ENCODE measurements at regions not wholly inside any gene's neighbourhood (a gene's known extent, or its start where the extent isn't known, plus 50 kb on each side); places are given as distances from the start of the nearest gene placed in this dataset.
"Not testable (repeated sequence)": the region's sequence is repeated elsewhere in the genome, so short reads cannot be mapped to it uniquely, and the experiment has no call there.

DNA sequence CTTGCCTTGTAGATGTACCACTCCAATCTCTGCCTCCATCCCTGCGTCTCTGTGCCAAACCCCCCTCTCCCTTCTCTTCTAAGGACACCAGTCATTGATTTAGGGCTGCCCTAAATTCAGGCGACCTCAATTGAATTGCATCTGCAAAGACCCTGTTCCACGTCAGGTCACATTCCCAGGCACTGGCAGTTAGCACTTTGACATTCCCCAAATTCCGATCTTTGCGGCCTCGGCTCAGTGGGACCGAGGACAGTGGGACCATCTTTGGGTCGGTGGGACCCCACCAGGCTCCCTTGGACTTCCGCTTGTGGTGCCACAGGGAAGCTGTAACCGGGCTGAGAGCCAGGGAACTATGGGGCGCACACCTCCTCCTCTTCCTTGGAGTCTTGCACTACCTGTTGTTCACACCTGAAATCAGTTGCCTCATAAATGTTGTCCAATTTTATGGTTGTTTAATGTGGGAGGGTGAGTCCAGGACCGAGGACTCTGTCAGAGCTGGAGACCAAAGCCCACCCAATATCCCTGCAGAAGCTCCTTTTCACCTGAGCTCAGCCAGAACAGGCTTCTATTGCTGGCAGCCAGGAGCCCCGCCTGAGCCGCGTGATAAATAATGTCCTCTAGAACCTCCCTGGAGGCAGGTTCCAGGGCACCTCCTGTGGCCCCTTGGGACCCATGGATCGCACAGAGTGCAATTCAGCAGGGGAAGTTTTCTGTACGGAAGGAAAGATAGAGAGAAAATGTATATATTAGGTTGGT is 271.6 kb downstream of the EIPR1 start:
- Mint-ChIP-seq H3K36me3 (no peaks in the 10 kb centered on the region), H3K9me3 (no peaks in the 10 kb centered on the region), H3K4me1 (no peaks in the 10 kb centered on the region), H3K27me3 (ENCODE audit: low read depth in 2 of 2) (peaks cover 6 to 29% of the 10 kb centered on the region in 2 donors), H3K27ac (no peak overlapping the region), H3K4me3 (no peak overlapping the region)
- no peaks in the 10 kb centered on the region for H3K27me3 ChIP-seq (ENCODE audit: control insufficient read depth, insufficient read depth, low read length)
- no peaks in the 10 kb centered on the region for H3K36me3 ChIP-seq (ENCODE audit: control insufficient read depth, insufficient read depth, low read length)
- WGBS (ENCODE audit: insufficient coverage) = 91% methylated on average over 16 of the region's 17 CpGs
- TF ChIP-seq, protein P1, sequence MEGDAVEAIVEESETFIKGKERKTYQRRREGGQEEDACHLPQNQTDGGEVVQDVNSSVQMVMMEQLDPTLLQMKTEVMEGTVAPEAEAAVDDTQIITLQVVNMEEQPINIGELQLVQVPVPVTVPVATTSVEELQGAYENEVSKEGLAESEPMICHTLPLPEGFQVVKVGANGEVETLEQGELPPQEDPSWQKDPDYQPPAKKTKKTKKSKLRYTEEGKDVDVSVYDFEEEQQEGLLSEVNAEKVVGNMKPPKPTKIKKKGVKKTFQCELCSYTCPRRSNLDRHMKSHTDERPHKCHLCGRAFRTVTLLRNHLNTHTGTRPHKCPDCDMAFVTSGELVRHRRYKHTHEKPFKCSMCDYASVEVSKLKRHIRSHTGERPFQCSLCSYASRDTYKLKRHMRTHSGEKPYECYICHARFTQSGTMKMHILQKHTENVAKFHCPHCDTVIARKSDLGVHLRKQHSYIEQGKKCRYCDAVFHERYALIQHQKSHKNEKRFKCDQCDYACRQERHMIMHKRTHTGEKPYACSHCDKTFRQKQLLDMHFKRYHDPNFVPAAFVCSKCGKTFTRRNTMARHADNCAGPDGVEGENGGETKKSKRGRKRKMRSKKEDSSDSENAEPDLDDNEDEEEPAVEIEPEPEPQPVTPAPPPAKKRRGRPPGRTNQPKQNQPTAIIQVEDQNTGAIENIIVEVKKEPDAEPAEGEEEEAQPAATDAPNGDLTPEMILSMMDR (IDR thresholded peaks at IDR 0.05) = no peak
- H3K27ac ChIP-seq (ENCODE audit: low read length) = no peak overlapping the region
- intact Hi-C loops (cut with micrococcal nuclease) = no loop called here
- no peak overlapping the region for H3K4me3 ChIP-seq (ENCODE audit: low read length)
- H3K9me3 ChIP-seq (ENCODE audit: control insufficient read depth, insufficient read depth, low read length) = no peaks in the 10 kb centered on the region
- no peak for ATAC-seq
- DNase-seq = no peak
- no peaks in the 10 kb centered on the region for H3K4me1 ChIP-seq (ENCODE audit: control insufficient read depth, insufficient read depth, low read length)

DNA sequence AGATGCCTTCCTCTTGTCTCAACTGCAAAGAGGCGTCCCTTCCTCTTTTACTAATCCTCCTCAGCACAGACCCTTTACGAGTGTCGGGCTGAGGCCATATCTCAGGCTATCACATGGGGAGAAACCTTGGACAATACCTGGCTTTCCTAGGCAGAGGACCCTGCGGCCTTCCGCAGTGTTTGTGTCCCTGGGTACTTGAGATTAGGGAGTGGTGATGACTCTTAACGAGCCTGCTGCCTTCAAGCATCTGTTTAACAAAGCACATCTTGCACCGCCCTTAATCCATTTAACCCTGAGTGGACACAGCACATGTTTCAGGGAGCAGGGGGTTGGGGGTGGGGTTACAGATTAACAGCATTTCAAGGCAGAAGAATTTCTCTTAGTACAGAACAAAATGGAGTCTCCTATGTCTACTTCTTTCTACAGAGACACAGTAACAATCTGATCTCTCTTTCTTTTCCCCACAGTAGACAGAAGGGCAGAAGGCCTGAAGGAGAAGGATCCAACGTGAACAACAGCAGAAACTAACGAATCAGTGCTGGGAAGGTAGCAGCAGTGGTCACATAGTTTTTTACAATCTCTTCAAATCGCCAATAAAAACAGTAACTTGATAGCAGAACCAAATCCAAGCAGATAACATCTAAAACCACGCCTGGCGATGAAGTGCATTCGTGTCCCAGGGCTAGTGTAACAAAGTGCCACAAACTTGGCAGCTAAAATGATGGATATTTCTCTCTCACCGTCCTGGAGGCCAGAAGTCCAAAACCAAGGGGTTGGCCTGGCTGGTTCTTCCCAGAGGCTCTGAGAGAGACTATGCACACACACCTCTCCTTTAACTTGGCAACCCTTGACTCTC is 272.4 kb downstream of the EIPR1 start:
- H3K27me3 Mint-ChIP-seq (ENCODE audit: low read depth in 2 of 2) = peaks cover 9 to 36% of the 10 kb centered on the region in 2 donors
- H3K36me3 ChIP-seq (ENCODE audit: control insufficient read depth, insufficient read depth, low read length); H3K27me3 ChIP-seq (ENCODE audit: control insufficient read depth, insufficient read depth, low read length); H3K27ac ChIP-seq (ENCODE audit: low read length); intact Hi-C loops (cut with micrococcal nuclease); H3K27ac Mint-ChIP-seq; H3K4me3 Mint-ChIP-seq; H3K4me1 ChIP-seq (ENCODE audit: control insufficient read depth, insufficient read depth, low read length); H3K4me3 ChIP-seq (ENCODE audit: low read length); DNase-seq; H3K36me3 Mint-ChIP-seq; ATAC-seq; H3K4me1 Mint-ChIP-seq; H3K9me3 ChIP-seq (ENCODE audit: control insufficient read depth, insufficient read depth, low read length); H3K9me3 Mint-ChIP-seq: not testable (repeated sequence)
- 69% methylated on average over 10 of the region's 14 CpGs for WGBS (ENCODE audit: insufficient coverage)

DNA sequence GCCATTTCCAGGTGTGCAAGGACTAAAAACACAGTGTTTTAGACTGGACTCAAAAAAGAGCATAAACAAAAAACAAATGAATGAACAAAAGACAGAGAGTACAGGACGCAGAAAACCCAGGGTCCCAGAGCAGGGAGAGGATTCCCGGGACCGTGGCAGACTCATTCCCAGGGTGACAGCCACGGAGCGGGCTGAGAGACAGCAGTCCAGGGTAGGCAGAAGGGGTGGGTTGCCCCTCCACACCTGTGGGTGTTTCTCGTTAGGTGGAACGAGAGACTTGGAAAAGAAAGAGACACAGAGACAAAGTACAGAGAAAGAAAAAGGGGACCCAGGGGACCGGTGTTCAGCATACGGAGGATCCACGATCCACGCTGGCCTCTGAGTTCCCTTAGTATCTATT is 273.4 kb downstream of the EIPR1 start:
- no peak overlapping the region for H3K4me3 ChIP-seq (ENCODE audit: low read length)
- H3K9me3 ChIP-seq (ENCODE audit: control insufficient read depth, insufficient read depth, low read length) = no peaks in the 10 kb centered on the region
- ATAC-seq (no peak), DNase-seq (no peak)
- no peaks in the 10 kb centered on the region for H3K27me3 ChIP-seq (ENCODE audit: control insufficient read depth, insufficient read depth, low read length)
- intact Hi-C loops (cut with micrococcal nuclease) = no loop called here
- no peak overlapping the region for H3K4me3 Mint-ChIP-seq
- TF ChIP-seq, protein P1 (IDR thresholded peaks at IDR 0.05) = no peak
- no peaks in the 10 kb centered on the region for H3K4me1 Mint-ChIP-seq
- WGBS (ENCODE audit: insufficient coverage) = 90% methylated on average over 11 of the region's 11 CpGs
- no peaks in the 10 kb centered on the region for H3K36me3 Mint-ChIP-seq
- H3K27me3 Mint-ChIP-seq (ENCODE audit: low read depth in 2 of 2) = peaks cover 11 to 36% of the 10 kb centered on the region in 2 donors
- H3K9me3 Mint-ChIP-seq = no peaks in the 10 kb centered on the region
- no peaks in the 10 kb centered on the region for H3K36me3 ChIP-seq (ENCODE audit: control insufficient read depth, insufficient read depth, low read length)
- no peak overlapping the region for H3K27ac Mint-ChIP-seq
- H3K4me1 ChIP-seq (ENCODE audit: control insufficient read depth, insufficient read depth, low read length) = no peaks in the 10 kb centered on the region
- no peak overlapping the region for H3K27ac ChIP-seq (ENCODE audit: low read length)

DNA sequence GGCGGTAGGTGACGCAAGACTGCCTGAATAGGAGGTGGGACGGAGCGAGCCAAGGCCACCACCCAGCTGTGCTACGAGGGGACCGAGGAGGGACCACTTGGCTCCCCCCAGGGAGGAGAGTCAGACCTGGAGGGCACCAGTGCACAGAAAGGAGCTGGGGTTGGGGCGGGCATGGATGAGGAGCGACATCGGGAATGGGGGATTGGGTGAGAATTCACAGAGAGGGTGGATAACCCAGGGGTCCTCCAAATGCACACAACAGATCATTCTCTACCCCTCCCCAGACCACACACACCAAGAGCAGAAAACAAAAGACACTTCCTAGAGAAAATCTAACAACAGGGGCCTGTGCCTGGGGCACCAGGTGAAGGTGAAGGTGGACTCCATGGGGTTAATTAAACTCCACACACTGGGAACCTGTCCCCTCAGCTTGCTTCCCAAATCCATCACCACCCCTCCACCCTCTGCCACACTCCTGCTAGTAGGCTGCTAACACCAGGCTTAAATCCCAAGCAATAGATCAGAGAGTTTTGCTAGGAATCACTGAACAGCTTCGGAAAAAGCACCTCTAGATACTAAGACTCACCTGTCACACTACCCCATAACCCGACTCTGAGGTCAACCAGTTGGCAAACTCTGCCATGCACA is 274.6 kb downstream of the EIPR1 start:
- H3K4me3 Mint-ChIP-seq = no peak overlapping the region
- no peak for DNase-seq
- H3K27me3 Mint-ChIP-seq (ENCODE audit: low read depth in 2 of 2) = peaks cover 11 to 36% of the 10 kb centered on the region in 2 donors
- no peaks in the 10 kb centered on the region for H3K4me1 ChIP-seq (ENCODE audit: control insufficient read depth, insufficient read depth, low read length)
- no peak for ATAC-seq
- no peak overlapping the region for H3K4me3 ChIP-seq (ENCODE audit: low read length)
- H3K36me3 ChIP-seq (ENCODE audit: control insufficient read depth, insufficient read depth, low read length) = no peaks in the 10 kb centered on the region
- H3K27ac Mint-ChIP-seq = no peak overlapping the region
- H3K36me3 Mint-ChIP-seq = no peaks in the 10 kb centered on the region
- H3K27me3 ChIP-seq (ENCODE audit: control insufficient read depth, insufficient read depth, low read length) = no peaks in the 10 kb centered on the region
- intact Hi-C loops (cut with micrococcal nuclease) = no loop called here
- no peaks in the 10 kb centered on the region for H3K9me3 ChIP-seq (ENCODE audit: control insufficient read depth, insufficient read depth, low read length)
- WGBS (ENCODE audit: insufficient coverage) = 72% methylated on average over 9 of the region's 11 CpGs
- no peaks in the 10 kb centered on the region for H3K4me1 Mint-ChIP-seq
- TF ChIP-seq, protein P1 (IDR thresholded peaks at IDR 0.05) = no peak
- no peak overlapping the region for H3K27ac ChIP-seq (ENCODE audit: low read length)
- H3K9me3 Mint-ChIP-seq = no peaks in the 10 kb centered on the region
